Kidney (tissue), 13 donors: ENCODE measurements at regions not wholly inside any gene's neighbourhood (a gene's known extent, or its start where the extent isn't known, plus 50 kb on each side); places are given as distances from the start of the nearest gene placed in this dataset.

Source experiments
- DNase-seq, 5 donors: peaks; one replicate each; pipeline ENCODE4 v3.0.0-alpha.2; 2013 to 2020
- FAIRE-seq: peaks from 2 replicates; lab custom pipeline; 2012; peaks lifted over from hg19 to GRCh38; lab: Jason Lieb, UNC
- H3K27ac ChIP-seq, 2 donors: one replicate each; pipeline ENCODE4 v1.7.0; 2013; ENCODE audit warnings: low read depth in 2 of 2, low read length in 2 of 2, inconsistent platforms in 1 of 2
- H3K27me3 ChIP-seq: one replicate; pipeline ENCODE4 v1.7.1; 2013; ENCODE audit warnings: low read length, inconsistent platforms; ENCODE audit not compliant: control insufficient read depth, insufficient read depth
- H3K36me3 ChIP-seq, 3 donors: one replicate each; pipeline versions ENCODE4 v1.7.0 to v1.7.1; 2013; ENCODE audit warnings: low read length in 3 of 3, control low read depth in 1 of 3, inconsistent platforms in 1 of 3; ENCODE audit not compliant: insufficient read depth in 3 of 3, control insufficient read depth in 2 of 3
- H3K4me1 ChIP-seq, 3 donors: one replicate each; pipeline versions ENCODE4 v1.7.0 to v1.7.1; 2013; ENCODE audit warnings: low read length in 3 of 3, inconsistent platforms in 1 of 3, low read depth in 1 of 3; ENCODE audit not compliant: control insufficient read depth in 2 of 3, insufficient read depth in 2 of 3
- H3K4me3 ChIP-seq, 3 donors: one replicate each; pipeline versions ENCODE4 v1.7.0 to v1.8.1; 2013; ENCODE audit warnings: low read length in 3 of 3, control low read depth in 1 of 3, inconsistent platforms in 1 of 3
- H3K9ac ChIP-seq, 3 donors: one replicate each; pipeline versions ENCODE4 v1.7.0 to v1.7.1; 2013; ENCODE audit warnings: low read length in 3 of 3, control low read depth in 1 of 3, inconsistent platforms in 1 of 3
- H3K9me3 ChIP-seq, 3 donors: one replicate each; pipeline versions ENCODE4 v1.7.0 to v1.7.1; 2013; ENCODE audit warnings: low read length in 3 of 3, control low read depth in 1 of 3, inconsistent platforms in 1 of 3; ENCODE audit not compliant: control insufficient read depth in 2 of 3, insufficient read depth in 1 of 3
- intact Hi-C: fragments of 100-400 bp; cut with DNase I; formaldehyde crosslinking; loops from one replicate; pipeline ENCODE4 v1.11.1; 2022
- TF ChIP-seq, protein P1 (sequence below): IDR thresholded peaks from 3 replicates; pipeline ENCODE4 v1.5.1; 2012; ENCODE audit warnings: mild to moderate bottlenecking, moderate library complexity, borderline replicate concordance; ENCODE audit not compliant: insufficient read depth; ENCODE audit errors: extremely low read depth
- donor health status: control.
- donor health status: control.
- donor health status: control.
- donor health status: control.
- donor health status: control.
- donor health status: DM: yes; HTN: yes; CAD: no.
- donor health status: Normal renal cell carcinoma (clear cell type).

DNA sequence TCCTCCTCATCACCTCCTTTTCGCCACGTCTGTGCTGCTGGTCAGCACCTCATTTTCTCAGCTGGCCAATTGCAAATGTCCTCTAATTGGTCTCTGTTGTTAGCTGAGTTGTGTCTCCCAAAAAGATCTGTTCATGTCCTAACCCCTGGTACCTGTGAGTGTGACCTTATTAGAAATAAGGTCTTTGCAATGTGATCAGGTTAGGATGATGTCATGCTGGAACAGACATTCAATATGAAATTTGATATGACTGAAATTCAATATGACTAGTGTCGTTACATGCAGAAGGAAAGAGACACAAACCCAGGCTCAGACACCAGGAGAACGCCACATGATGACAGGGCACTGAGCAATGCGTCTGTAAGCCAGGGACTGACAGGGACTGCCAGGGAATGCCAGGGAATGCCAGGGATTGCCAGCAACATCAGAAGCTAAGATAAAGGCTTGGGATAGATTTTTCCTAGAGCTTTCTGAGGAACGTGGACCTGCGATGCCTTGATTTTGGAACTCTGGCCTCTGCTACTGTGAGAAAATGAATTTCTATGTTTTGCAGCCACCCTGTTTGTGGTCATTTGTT is 77.5 kb upstream of the CXCL12 start:
- FAIRE-seq, result no peak

GRCh38 chr10:44463511-44464121 is 78.7 kb upstream of the CXCL12 start:
- H3K4me1 ChIP-seq, result no peaks in the 10 kb centered on the region
- no peak for FAIRE-seq
- no peak overlapping the region for H3K27ac ChIP-seq
- no peaks in the 10 kb centered on the region for H3K9me3 ChIP-seq
- H3K9ac ChIP-seq, result no peak overlapping the region
- intact Hi-C loops, result no loop called here
- DNase-seq, result no peak
- no peaks in the 10 kb centered on the region for H3K36me3 ChIP-seq
- no peak overlapping the region for H3K4me3 ChIP-seq
- no peaks in the 10 kb centered on the region for H3K27me3 ChIP-seq
- TF ChIP-seq, protein P1, sequence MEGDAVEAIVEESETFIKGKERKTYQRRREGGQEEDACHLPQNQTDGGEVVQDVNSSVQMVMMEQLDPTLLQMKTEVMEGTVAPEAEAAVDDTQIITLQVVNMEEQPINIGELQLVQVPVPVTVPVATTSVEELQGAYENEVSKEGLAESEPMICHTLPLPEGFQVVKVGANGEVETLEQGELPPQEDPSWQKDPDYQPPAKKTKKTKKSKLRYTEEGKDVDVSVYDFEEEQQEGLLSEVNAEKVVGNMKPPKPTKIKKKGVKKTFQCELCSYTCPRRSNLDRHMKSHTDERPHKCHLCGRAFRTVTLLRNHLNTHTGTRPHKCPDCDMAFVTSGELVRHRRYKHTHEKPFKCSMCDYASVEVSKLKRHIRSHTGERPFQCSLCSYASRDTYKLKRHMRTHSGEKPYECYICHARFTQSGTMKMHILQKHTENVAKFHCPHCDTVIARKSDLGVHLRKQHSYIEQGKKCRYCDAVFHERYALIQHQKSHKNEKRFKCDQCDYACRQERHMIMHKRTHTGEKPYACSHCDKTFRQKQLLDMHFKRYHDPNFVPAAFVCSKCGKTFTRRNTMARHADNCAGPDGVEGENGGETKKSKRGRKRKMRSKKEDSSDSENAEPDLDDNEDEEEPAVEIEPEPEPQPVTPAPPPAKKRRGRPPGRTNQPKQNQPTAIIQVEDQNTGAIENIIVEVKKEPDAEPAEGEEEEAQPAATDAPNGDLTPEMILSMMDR, result no peak

More for the DNA sequence above, 77.5 kb upstream of the CXCL12 start:
- intact Hi-C loops, result no loop called here
- no peak overlapping the region for H3K9ac ChIP-seq
- no peaks in the 10 kb centered on the region for H3K4me1 ChIP-seq
- no peak overlapping the region for H3K27ac ChIP-seq
- H3K27me3 ChIP-seq, result no peaks in the 10 kb centered on the region
- H3K36me3 ChIP-seq, result no peaks in the 10 kb centered on the region
- DNase-seq, result no peak
- TF ChIP-seq, protein P1, result no peak
- no peak overlapping the region for H3K4me3 ChIP-seq
- H3K9me3 ChIP-seq, result no peaks in the 10 kb centered on the region

DNA sequence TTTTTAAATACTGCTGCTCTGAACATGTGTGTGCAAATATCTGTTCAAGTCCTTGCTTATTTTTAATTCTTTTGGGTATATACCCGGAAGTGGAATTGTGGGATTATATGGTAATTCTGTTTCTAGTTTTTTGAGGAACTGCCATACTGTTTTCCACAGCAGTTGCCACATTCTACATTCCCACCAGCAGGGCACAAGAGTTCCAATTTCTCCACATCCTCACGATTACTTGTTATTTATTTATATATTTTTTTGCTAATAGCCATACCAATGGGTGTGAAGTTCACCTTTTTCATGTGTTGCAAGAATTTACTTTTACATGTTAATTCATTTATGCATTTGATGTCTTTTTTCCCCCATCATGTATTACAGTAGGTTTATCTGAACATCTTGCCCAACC is 79.6 kb upstream of the CXCL12 start:
- Histone ChIP-seq H3K9me3 (no peaks in the 10 kb centered on the region), H3K27ac (no peak overlapping the region), H3K4me3 (no peak overlapping the region), H3K4me1 (no peaks in the 10 kb centered on the region), H3K9ac (no peak overlapping the region), H3K27me3 (no peaks in the 10 kb centered on the region), H3K36me3 (no peaks in the 10 kb centered on the region)
- intact Hi-C loops, result no loop called here
- DNase-seq (no peak), FAIRE-seq (no peak)
- TF ChIP-seq, protein P1, result no peak
